Natural killer cell treated with Interleukin-12 subunit alpha and Interleukin-12 subunit beta and Interleukin-15 and Interleukin-18, amount 100 ng/mL, for 72 hours (primary cell): ENCODE measurements at regions not wholly inside any gene's neighbourhood (a gene's known extent, or its start where the extent isn't known, plus 50 kb on each side); places are given as distances from the start of the nearest gene placed in this dataset.

Source experiments
- ATAC-seq, 2 donors: fragments of 150-1000 bp; cut with Tn5 transposase in 1 of 2; sonication (Bioruptor Pico), chemical (Tn5 transposase) in 1 of 2; 2 replicates each; pipeline ENCODE4 v1.10.0; 2021
- DNase-seq: peaks from one replicate; pipeline ENCODE4 v3.0.0; 2022; ENCODE audit warnings: low spot score
- H3K27ac Mint-ChIP-seq, 2 donors: 1 replicate in 1 of 2; 2 replicates in 1 of 2; pipeline ENCODE4 v1.8.0; 2022; ENCODE audit warnings: mixed read lengths in 2 of 2, mild to moderate bottlenecking in 1 of 2, moderate library complexity in 1 of 2
- H3K27me3 Mint-ChIP-seq, 2 donors: 1 replicate in 1 of 2; 2 replicates in 1 of 2; pipeline ENCODE4 v1.8.0; 2022; ENCODE audit warnings: mixed read lengths in 2 of 2
- H3K36me3 Mint-ChIP-seq: one replicate; pipeline ENCODE4 v1.8.0; 2022; ENCODE audit warnings: mixed read lengths
- H3K4me1 Mint-ChIP-seq, 2 donors: 1 replicate in 1 of 2; 2 replicates in 1 of 2; pipeline ENCODE4 v1.8.0; 2022; ENCODE audit warnings: low read depth in 2 of 2, mixed read lengths in 2 of 2, mild to moderate bottlenecking in 1 of 2
- H3K4me3 Mint-ChIP-seq: one replicate; pipeline ENCODE4 v1.8.0; 2022; ENCODE audit warnings: mixed read lengths
- H3K9me3 Mint-ChIP-seq: 2 replicates; pipeline ENCODE4 v1.8.0; 2022; ENCODE audit warnings: mixed read lengths

- Mint-ChIP-seq H3K4me3 (no peak overlapping the region), H3K36me3 (no peaks in the 10 kb centered on the region), H3K4me1 (peaks cover under 1 to 4% of the 10 kb centered on the region in 2 donors), H3K27me3 (peaks cover 32 to 38% of the 10 kb centered on the region in 2 donors), H3K9me3 (no peaks in the 10 kb centered on the region), H3K27ac (no peak overlapping the region)
- ATAC-seq (no peak), DNase-seq (no peak)
These were observed 71.9 kb downstream of the KLHDC7A start for GRCh38 chr1:18552631-18553030.

GRCh38 chr1:18553388-18553787, 72.7 kb downstream of the KLHDC7A start:
- ATAC-seq = no peak
- H3K36me3 Mint-ChIP-seq = no peaks in the 10 kb centered on the region
- no peak overlapping the region for H3K27ac Mint-ChIP-seq
- H3K9me3 Mint-ChIP-seq = no peaks in the 10 kb centered on the region
- peaks cover 38 to 42% of the 10 kb centered on the region in 2 donors for H3K27me3 Mint-ChIP-seq
- DNase-seq = no peak
- H3K4me3 Mint-ChIP-seq = no peak overlapping the region
- peaks cover 7 to 10% of the 10 kb centered on the region in 2 donors for H3K4me1 Mint-ChIP-seq

- Mint-ChIP-seq H3K4me1 (peaks cover 7 to 10% of the 10 kb centered on the region in 2 donors), H3K36me3 (no peaks in the 10 kb centered on the region), H3K9me3 (no peaks in the 10 kb centered on the region), H3K27me3 (peaks cover 43 to 49% of the 10 kb centered on the region in 2 donors), H3K4me3 (no peak overlapping the region), H3K27ac (no peak overlapping the region)
- no peak for DNase-seq
- ATAC-seq = no peak
These were observed 73.4 kb downstream of the KLHDC7A start for GRCh38 chr1:18554099-18554498.

DNA sequence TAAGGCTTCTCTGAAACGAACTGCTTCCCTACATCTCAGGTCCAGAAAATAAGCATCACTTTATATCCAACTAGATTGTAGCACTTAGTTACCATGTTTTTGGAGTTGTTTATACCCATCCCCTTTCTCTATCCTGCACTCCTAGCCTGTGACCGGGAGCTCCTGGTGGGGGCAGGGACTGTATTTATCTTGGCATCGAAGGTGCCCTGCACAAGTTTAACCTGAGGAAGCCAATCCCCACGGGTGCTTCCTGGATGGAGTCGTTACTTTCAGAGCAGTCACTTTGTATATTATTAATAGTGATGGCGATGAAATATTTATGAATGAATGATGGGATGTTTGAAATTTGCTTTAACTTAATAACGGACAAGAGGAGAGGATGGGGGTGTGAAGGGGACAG, 73.9 kb downstream of the KLHDC7A start:
- H3K4me1 Mint-ChIP-seq = peaks cover 7 to 10% of the 10 kb centered on the region in 2 donors
- no peak overlapping the region for H3K27ac Mint-ChIP-seq
- no peaks in the 10 kb centered on the region for H3K9me3 Mint-ChIP-seq
- H3K4me3 Mint-ChIP-seq = no peak overlapping the region
- DNase-seq (no peak), ATAC-seq (no peak)
- no peaks in the 10 kb centered on the region for H3K36me3 Mint-ChIP-seq
- H3K27me3 Mint-ChIP-seq = peaks cover 44 to 52% of the 10 kb centered on the region in 2 donors

DNA sequence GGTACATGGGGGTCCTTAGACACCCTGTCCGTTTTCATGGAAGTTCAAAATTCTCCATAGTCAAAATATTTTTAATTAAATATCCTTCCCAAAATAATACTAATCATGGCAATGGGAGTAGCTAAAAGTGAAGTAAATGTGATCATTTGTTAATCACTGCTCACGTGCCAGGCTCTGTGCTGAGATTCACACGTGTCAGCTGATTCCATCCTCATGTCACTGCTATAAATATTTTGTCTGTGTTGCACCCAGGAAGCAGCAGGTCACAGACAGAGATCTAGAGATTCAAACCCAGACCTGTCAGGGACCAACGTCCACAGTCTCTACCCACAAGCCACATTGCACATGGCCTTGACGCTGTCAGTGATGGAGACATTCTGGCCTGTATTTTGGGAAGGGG, 74.3 kb downstream of the KLHDC7A start:
- H3K4me1 Mint-ChIP-seq = peaks cover 7 to 10% of the 10 kb centered on the region in 2 donors
- no peak overlapping the region for H3K4me3 Mint-ChIP-seq
- H3K27me3 Mint-ChIP-seq = peaks cover 44 to 52% of the 10 kb centered on the region in 2 donors

GRCh38 chr1:18556364-18556763, 74.3 kb upstream of the PAX7 start:
- DNase-seq = no peak
- H3K27me3 Mint-ChIP-seq = peaks cover 48 to 59% of the 10 kb centered on the region in 2 donors
- no peak for ATAC-seq
- H3K4me1 Mint-ChIP-seq = peaks cover 7 to 10% of the 10 kb centered on the region in 2 donors
- H3K27ac Mint-ChIP-seq = no peak overlapping the region
- H3K4me3 Mint-ChIP-seq = no peak overlapping the region
- no peaks in the 10 kb centered on the region for H3K36me3 Mint-ChIP-seq
- H3K9me3 Mint-ChIP-seq = no peaks in the 10 kb centered on the region

More for the DNA sequence above, 74.3 kb downstream of the KLHDC7A start:
- no peaks in the 10 kb centered on the region for H3K9me3 Mint-ChIP-seq
- DNase-seq (no peak), ATAC-seq (no peak)
- no peak overlapping the region for H3K27ac Mint-ChIP-seq
- H3K36me3 Mint-ChIP-seq = no peaks in the 10 kb centered on the region

DNA sequence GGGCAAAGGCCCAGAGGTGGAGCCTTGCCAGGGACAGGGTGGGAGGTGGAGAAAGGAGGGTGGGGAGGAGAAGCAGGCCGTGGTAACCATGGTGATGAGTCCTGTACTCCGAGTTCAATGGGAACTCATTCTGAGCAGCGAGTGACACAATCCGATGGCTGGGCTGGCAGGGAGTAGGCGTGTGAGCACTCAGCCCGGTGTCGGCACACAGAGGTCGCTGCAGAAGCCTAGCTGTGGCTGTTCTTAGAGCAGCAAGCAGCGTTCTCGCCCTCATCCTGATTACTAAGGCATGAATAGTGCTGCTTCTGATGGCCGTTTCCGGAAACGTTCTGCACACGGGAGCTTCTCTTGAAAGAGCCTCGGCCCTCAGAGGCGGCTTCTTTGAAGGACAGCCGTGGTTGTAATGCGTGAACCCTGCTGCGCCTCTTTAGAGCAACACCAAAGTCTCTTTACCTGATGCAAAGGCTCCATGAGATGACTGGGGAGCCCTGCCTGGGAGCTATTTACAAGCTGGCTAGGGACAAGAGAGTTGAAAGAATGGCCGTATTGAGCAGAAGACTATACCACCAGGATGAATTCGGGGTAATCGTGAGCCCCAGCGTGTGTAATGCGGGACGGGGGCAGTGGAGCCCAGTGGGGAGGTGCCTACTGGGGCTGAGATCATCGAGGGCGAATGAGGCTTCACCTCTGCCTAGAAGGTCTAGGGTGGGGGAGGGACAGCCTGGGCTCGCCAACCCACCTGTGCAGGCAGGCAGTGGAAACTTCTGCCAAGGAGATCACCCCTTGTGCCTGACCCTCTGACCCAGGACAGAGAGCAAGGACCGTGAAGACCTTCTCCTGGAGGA, 72.8 kb upstream of the PAX7 start:
- no peaks in the 10 kb centered on the region for H3K36me3 Mint-ChIP-seq
- peaks cover 7 to 10% of the 10 kb centered on the region in 2 donors for H3K4me1 Mint-ChIP-seq
- H3K4me3 Mint-ChIP-seq = peak overlapping the region; percentile 11
- DNase-seq (no peak), ATAC-seq (no peak)
- no peaks in the 10 kb centered on the region for H3K9me3 Mint-ChIP-seq
- no peak overlapping the region for H3K27ac Mint-ChIP-seq
- peaks cover 47 to 59% of the 10 kb centered on the region in 2 donors for H3K27me3 Mint-ChIP-seq

DNA sequence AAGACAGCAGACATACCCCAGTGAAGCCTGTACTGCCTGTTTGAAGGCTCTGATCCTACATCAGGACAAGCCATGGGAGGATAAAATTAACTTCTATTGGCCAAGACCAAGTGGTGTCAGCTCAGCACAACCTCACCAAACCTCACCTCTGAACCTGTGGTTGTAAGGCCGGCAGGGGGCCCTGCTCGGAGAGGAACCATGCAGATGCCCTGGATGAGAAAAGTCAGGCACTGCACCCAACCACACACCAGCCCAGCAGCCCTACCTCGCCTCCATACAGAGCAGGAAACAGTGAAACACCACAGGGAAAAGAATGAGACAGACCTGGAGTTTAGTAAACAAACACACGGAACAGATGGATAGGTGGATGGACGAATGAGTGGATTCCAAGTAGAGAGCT, 70.0 kb upstream of the PAX7 start:
- Mint-ChIP-seq H3K4me3 (no peak overlapping the region), H3K36me3 (no peaks in the 10 kb centered on the region), H3K27ac (no peak overlapping the region), H3K27me3 (peaks cover 41 to 44% of the 10 kb centered on the region in 2 donors), H3K9me3 (no peaks in the 10 kb centered on the region), H3K4me1 (peaks cover 7 to 10% of the 10 kb centered on the region in 2 donors)
- ATAC-seq (no peak), DNase-seq (no peak)

DNA sequence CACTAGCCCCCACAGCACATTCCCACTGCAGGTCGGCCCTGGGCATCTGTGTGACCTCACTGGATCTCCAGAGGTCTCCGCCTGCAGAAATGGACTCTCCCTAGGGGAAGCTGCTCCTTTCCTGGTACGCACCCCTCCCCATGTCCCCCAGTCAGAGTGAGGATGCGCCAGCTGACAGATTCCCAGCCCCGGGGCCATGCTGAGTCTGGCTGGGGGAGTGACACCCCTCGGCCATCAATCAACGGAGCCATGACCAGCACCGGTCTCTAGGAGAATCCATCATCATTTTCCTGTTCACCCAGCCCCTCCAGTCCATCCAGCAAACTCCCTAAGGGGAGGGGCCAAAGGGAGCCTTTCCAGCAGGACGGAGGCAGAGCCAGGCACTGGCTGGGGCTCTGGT, 68.7 kb upstream of the PAX7 start:
- no peaks in the 10 kb centered on the region for H3K9me3 Mint-ChIP-seq
- no peak overlapping the region for H3K4me3 Mint-ChIP-seq
- H3K4me1 Mint-ChIP-seq = peaks cover 7 to 10% of the 10 kb centered on the region in 2 donors
- no peak overlapping the region for H3K27ac Mint-ChIP-seq
- H3K27me3 Mint-ChIP-seq = peaks cover 35 to 38% of the 10 kb centered on the region in 2 donors
- no peak for ATAC-seq
- H3K36me3 Mint-ChIP-seq = no peaks in the 10 kb centered on the region
- no peak for DNase-seq

DNA sequence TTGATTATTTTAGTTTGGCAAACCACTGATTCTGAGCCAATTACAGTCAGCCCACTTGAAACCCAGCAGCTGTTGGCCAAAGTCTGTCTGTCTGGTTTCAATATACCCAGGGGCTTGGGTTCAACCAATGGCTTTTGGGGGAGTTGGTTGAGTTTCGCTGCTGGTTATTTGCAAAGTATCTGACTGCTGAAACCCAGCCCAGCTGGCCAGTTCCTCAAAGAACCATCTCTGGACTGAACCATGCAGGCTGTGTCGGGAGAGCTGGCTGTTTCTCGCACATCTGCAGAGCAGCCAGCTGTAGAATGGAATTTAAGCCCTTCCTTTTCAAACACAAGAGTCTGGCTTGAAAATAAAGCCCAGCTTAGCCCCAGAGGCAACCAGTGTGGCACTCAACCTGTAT, 66.0 kb upstream of the PAX7 start:
- Mint-ChIP-seq H3K9me3 (no peaks in the 10 kb centered on the region), H3K36me3 (no peaks in the 10 kb centered on the region), H3K27me3 (peaks cover 19 to 26% of the 10 kb centered on the region in 2 donors), H3K4me1 (no peaks in the 10 kb centered on the region), H3K4me3 (no peak overlapping the region), H3K27ac (no peak overlapping the region)
- ATAC-seq (no peak), DNase-seq (no peak)

GRCh38 chr1:18565321-18565720, 65.3 kb upstream of the PAX7 start:
- H3K27me3 Mint-ChIP-seq = peaks cover 24 to 32% of the 10 kb centered on the region in 2 donors
- H3K36me3 Mint-ChIP-seq = no peaks in the 10 kb centered on the region
- ATAC-seq (no peak), DNase-seq (no peak)
- H3K9me3 Mint-ChIP-seq = no peaks in the 10 kb centered on the region
- no peak overlapping the region for H3K4me3 Mint-ChIP-seq
- no peak overlapping the region for H3K27ac Mint-ChIP-seq
- no peaks in the 10 kb centered on the region for H3K4me1 Mint-ChIP-seq

- H3K27me3 Mint-ChIP-seq = peaks cover 17 to 30% of the 10 kb centered on the region in 2 donors
- no peaks in the 10 kb centered on the region for H3K36me3 Mint-ChIP-seq
- DNase-seq (no peak), ATAC-seq (no peak)
- no peaks in the 10 kb centered on the region for H3K4me1 Mint-ChIP-seq
- no peaks in the 10 kb centered on the region for H3K9me3 Mint-ChIP-seq
- H3K27ac Mint-ChIP-seq = no peak overlapping the region
- H3K4me3 Mint-ChIP-seq = no peak overlapping the region
These were observed 62.2 kb upstream of the PAX7 start for GRCh38 chr1:18568489-18568888.

DNA sequence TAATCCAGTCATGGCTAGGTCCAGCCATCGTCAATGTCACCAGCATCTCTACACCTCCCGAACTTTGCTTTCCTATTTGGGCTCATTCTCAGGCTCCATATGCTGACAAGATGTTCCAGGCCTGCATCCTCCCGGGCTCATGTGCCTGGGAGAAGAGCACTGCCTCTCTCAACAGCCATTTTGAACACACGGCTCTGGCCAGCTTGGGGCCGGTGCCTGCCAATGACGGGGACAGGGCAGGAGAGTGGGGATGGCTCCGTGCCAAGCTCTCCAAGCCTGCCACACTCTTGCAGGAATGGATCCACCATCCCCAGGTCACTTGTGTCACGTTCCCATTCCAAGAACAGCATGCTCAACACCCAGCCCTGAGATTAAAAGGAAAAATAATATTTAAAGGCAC, 61.4 kb upstream of the PAX7 start:
- Mint-ChIP-seq H3K4me3 (no peak overlapping the region), H3K4me1 (no peaks in the 10 kb centered on the region), H3K27me3 (peaks cover 17 to 35% of the 10 kb centered on the region in 2 donors), H3K27ac (no peak overlapping the region), H3K9me3 (no peaks in the 10 kb centered on the region), H3K36me3 (no peaks in the 10 kb centered on the region)
- no peak for DNase-seq
- ATAC-seq = no peak

DNA sequence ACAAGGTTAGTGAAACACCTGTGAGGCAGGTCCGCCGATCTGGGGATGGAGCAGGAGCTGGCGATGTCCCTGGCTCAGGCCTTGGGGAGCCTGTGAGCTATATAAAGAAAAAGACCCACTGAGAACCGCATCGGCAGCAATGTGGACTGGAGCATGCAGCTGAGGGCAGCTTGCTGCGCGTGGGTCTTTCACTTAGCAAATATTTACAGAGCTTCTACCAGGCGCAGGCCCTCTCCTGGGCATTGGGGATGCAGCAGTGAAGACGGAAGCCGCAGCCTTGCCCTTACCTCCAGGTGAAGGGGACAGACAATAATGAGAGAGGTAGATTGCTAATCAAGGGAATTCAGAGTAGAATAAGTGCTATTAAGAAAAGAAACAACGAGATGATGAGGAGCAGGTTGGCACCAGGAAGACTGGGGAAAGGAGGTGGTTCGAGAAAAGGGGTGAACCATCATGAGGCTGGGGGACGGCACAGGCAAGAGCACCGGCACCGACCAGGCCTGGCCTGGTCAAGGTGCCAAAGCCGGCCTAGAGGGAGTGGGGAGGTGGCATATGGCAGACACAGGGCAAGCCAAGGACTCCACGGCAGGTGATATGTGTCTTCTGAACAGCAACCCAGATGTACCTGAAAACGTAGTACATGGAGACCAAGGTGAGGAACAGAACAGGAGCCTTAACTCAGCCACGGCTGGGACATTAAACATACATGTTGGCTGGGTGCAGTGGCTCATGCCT, 60.7 kb upstream of the PAX7 start:
- Mint-ChIP-seq H3K27ac (no peak overlapping the region), H3K9me3 (no peaks in the 10 kb centered on the region), H3K27me3 (peaks cover 17 to 35% of the 10 kb centered on the region in 2 donors), H3K4me3 (no peak overlapping the region), H3K36me3 (no peaks in the 10 kb centered on the region), H3K4me1 (no peaks in the 10 kb centered on the region)
- no peak for ATAC-seq
- DNase-seq = no peak
